ENCODE measurements at regions not wholly inside any gene's neighbourhood (a gene's known extent, or its start where the extent isn't known, plus 50 kb on each side); places are given as distances from the start of the nearest gene placed in this dataset.

- no peak overlapping the region for H3K4me3 ChIP-seq (ENCODE audit: severe bottlenecking)
- no peak for ATAC-seq (ENCODE audit: low read depth)
- no peaks in the 10 kb centered on the region for H3K27me3 ChIP-seq (ENCODE audit: insufficient read depth, poor library complexity, severe bottlenecking)
- H3K9me3 ChIP-seq (ENCODE audit: severe bottlenecking), result no peaks in the 10 kb centered on the region
- TF ChIP-seq, protein P1, sequence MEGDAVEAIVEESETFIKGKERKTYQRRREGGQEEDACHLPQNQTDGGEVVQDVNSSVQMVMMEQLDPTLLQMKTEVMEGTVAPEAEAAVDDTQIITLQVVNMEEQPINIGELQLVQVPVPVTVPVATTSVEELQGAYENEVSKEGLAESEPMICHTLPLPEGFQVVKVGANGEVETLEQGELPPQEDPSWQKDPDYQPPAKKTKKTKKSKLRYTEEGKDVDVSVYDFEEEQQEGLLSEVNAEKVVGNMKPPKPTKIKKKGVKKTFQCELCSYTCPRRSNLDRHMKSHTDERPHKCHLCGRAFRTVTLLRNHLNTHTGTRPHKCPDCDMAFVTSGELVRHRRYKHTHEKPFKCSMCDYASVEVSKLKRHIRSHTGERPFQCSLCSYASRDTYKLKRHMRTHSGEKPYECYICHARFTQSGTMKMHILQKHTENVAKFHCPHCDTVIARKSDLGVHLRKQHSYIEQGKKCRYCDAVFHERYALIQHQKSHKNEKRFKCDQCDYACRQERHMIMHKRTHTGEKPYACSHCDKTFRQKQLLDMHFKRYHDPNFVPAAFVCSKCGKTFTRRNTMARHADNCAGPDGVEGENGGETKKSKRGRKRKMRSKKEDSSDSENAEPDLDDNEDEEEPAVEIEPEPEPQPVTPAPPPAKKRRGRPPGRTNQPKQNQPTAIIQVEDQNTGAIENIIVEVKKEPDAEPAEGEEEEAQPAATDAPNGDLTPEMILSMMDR (IDR thresholded peaks at IDR 0.05; ENCODE audit: poor library complexity, severe bottlenecking), result no peak
- no peak for DNase-seq (ENCODE audit: low spot score)
- no peaks in the 10 kb centered on the region for H3K36me3 ChIP-seq (ENCODE audit: low read depth)
- no peak overlapping the region for H3K27ac ChIP-seq (ENCODE audit: poor library complexity, severe bottlenecking)
- H3K4me1 ChIP-seq (ENCODE audit: insufficient read depth, poor library complexity, severe bottlenecking), result no peaks in the 10 kb centered on the region
These were observed 285.4 kb downstream of the SMOC2 start for GRCh38 chr6:168726312-168726856.

GRCh38 chr6:168725802-168726201, 284.8 kb downstream of the SMOC2 start:
- ATAC-seq (ENCODE audit: low read depth), result no peak

GRCh38 chr6:168724669-168725570, 283.9 kb downstream of the SMOC2 start:
- TF ChIP-seq, protein P1 (IDR thresholded peaks at IDR 0.05; ENCODE audit: poor library complexity, severe bottlenecking), result no peak
- ATAC-seq (ENCODE audit: low read depth), result no peak
- H3K27ac ChIP-seq (ENCODE audit: poor library complexity, severe bottlenecking), result no peak overlapping the region
- H3K9me3 ChIP-seq (ENCODE audit: severe bottlenecking), result no peaks in the 10 kb centered on the region
- DNase-seq (ENCODE audit: low spot score), result no peak
- H3K4me1 ChIP-seq (ENCODE audit: insufficient read depth, poor library complexity, severe bottlenecking), result no peaks in the 10 kb centered on the region
- H3K4me3 ChIP-seq (ENCODE audit: severe bottlenecking), result no peak overlapping the region
- H3K36me3 ChIP-seq (ENCODE audit: low read depth), result no peaks in the 10 kb centered on the region
- no peaks in the 10 kb centered on the region for H3K27me3 ChIP-seq (ENCODE audit: insufficient read depth, poor library complexity, severe bottlenecking)

More at GRCh38 chr6:168725802-168726201, 284.8 kb downstream of the SMOC2 start:
- TF ChIP-seq, protein P1 (IDR thresholded peaks at IDR 0.05; ENCODE audit: poor library complexity, severe bottlenecking), result no peak
- no peaks in the 10 kb centered on the region for H3K9me3 ChIP-seq (ENCODE audit: severe bottlenecking)
- H3K27ac ChIP-seq (ENCODE audit: poor library complexity, severe bottlenecking), result no peak overlapping the region
- no peak overlapping the region for H3K4me3 ChIP-seq (ENCODE audit: severe bottlenecking)
- H3K36me3 ChIP-seq (ENCODE audit: low read depth), result no peaks in the 10 kb centered on the region
- no peak for DNase-seq (ENCODE audit: low spot score)
- H3K4me1 ChIP-seq (ENCODE audit: insufficient read depth, poor library complexity, severe bottlenecking), result no peaks in the 10 kb centered on the region
- H3K27me3 ChIP-seq (ENCODE audit: insufficient read depth, poor library complexity, severe bottlenecking), result no peaks in the 10 kb centered on the region

DNA sequence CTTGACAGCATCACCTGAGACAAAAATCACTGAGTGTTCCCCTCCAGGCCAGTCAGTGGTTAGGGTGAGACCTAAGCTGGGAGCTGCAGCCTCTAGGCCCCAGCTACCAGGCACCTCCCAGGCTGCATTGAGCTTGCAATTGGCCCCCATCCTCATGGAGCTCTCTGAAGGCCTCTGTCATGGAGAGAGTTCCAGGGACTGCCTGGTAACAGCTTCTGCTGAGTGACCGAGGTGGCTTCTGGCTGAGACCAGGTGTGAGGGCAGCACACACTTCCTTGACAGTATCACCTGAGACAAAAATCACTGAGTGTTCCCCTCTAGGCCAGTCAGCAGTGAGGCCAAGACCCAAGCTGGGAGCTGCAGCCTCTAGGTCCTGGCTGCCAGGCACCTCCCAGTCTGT, 283.0 kb downstream of the SMOC2 start:
- TF ChIP-seq, protein P1 (IDR thresholded peaks at IDR 0.05; ENCODE audit: poor library complexity, severe bottlenecking), result no peak

GRCh38 chr6:168722397-168722796, 281.4 kb downstream of the SMOC2 start:
- no peak for ATAC-seq (ENCODE audit: low read depth)
- no peak for DNase-seq (ENCODE audit: low spot score)
- no peaks in the 10 kb centered on the region for H3K27me3 ChIP-seq (ENCODE audit: insufficient read depth, poor library complexity, severe bottlenecking)

More for the DNA sequence above, 283.0 kb downstream of the SMOC2 start:
- Histone ChIP-seq H3K4me3 (ENCODE audit: severe bottlenecking) (no peak overlapping the region), H3K27me3 (ENCODE audit: insufficient read depth, poor library complexity, severe bottlenecking) (no peaks in the 10 kb centered on the region), H3K36me3 (ENCODE audit: low read depth) (no peaks in the 10 kb centered on the region), H3K27ac (ENCODE audit: poor library complexity, severe bottlenecking) (no peak overlapping the region), H3K4me1 (ENCODE audit: insufficient read depth, poor library complexity, severe bottlenecking) (no peaks in the 10 kb centered on the region), H3K9me3 (ENCODE audit: severe bottlenecking) (no peaks in the 10 kb centered on the region)
- ATAC-seq (ENCODE audit: low read depth), result no peak
- DNase-seq (ENCODE audit: low spot score), result no peak

More at GRCh38 chr6:168722397-168722796, 281.4 kb downstream of the SMOC2 start:
- H3K36me3 ChIP-seq (ENCODE audit: low read depth), result no peaks in the 10 kb centered on the region
- H3K9me3 ChIP-seq (ENCODE audit: severe bottlenecking), result no peaks in the 10 kb centered on the region
- TF ChIP-seq, protein P1 (IDR thresholded peaks at IDR 0.05; ENCODE audit: poor library complexity, severe bottlenecking), result no peak
- no peak overlapping the region for H3K27ac ChIP-seq (ENCODE audit: poor library complexity, severe bottlenecking)
- H3K4me3 ChIP-seq (ENCODE audit: severe bottlenecking), result no peak overlapping the region
- H3K4me1 ChIP-seq (ENCODE audit: insufficient read depth, poor library complexity, severe bottlenecking), result no peaks in the 10 kb centered on the region

Measured in RWPE2 (cell line).